Mesendoderm (in vitro differentiated cells): ENCODE measurements at regions not wholly inside any gene's neighbourhood (a gene's known extent, or its start where the extent isn't known, plus 50 kb on each side); places are given as distances from the start of the nearest gene placed in this dataset.

Experiments
- DNase-seq: peaks from one replicate; pipeline ENCODE4 v3.0.0; 2013
- H2AK5ac ChIP-seq: 2 replicates; pipeline ENCODE4 v1.6.1; 2013; ENCODE audit warnings: low read length, inconsistent platforms
- H2BK120ac ChIP-seq: 2 replicates; pipeline ENCODE4 v1.6.1; 2013; ENCODE audit warnings: low read depth, mild to moderate bottlenecking, low read length, moderate library complexity, mixed read lengths
- H2BK15ac ChIP-seq: replicated peaks from 2 replicates; pipeline ENCODE4 v1.6.1; 2013; ENCODE audit warnings: low read depth, mild to moderate bottlenecking, moderate library complexity
- H2BK5ac ChIP-seq: 2 replicates; pipeline ENCODE4 v1.6.1; 2013; ENCODE audit warnings: low read length, inconsistent platforms
- H3K18ac ChIP-seq: 2 replicates; pipeline ENCODE4 v1.6.1; 2013; ENCODE audit warnings: mild to moderate bottlenecking, low read length, mixed read lengths
- H3K23ac ChIP-seq: one replicate; pipeline ENCODE4 v1.6.1; 2013; ENCODE audit warnings: low read length
- H3K27ac ChIP-seq: 2 replicates; pipeline ENCODE4 v1.5.1; 2013; ENCODE audit warnings: low read depth, mild to moderate bottlenecking, inconsistent platforms, low read length, moderate library complexity
- H3K27me3 ChIP-seq: 2 replicates; pipeline ENCODE4 v1.6.1; 2013; ENCODE audit warnings: low read length, control low read depth, mild to moderate bottlenecking, inconsistent platforms; ENCODE audit not compliant: insufficient read depth, poor library complexity
- H3K36me3 ChIP-seq: 2 replicates; pipeline ENCODE4 v1.6.1; 2013; ENCODE audit warnings: low read length, inconsistent platforms; ENCODE audit not compliant: control insufficient read depth, insufficient read depth
- H3K4ac ChIP-seq: one replicate; pipeline ENCODE4 v1.6.1; 2013; ENCODE audit warnings: low read depth, mild to moderate bottlenecking, low read length, moderate library complexity
- H3K4me1 ChIP-seq: 2 replicates; pipeline ENCODE4 v1.6.1; 2013; ENCODE audit warnings: low read depth, low read length, inconsistent platforms; ENCODE audit not compliant: control insufficient read depth
- H3K4me2 ChIP-seq: 2 replicates; pipeline ENCODE4 v1.6.1; 2013; ENCODE audit warnings: low read length
- H3K4me3 ChIP-seq: 2 replicates; pipeline ENCODE4 v1.5.1; 2013; ENCODE audit warnings: mild to moderate bottlenecking, low read length
- H3K56ac ChIP-seq: one replicate; pipeline ENCODE4 v1.6.1; 2013; ENCODE audit warnings: low read length
- H3K79me1 ChIP-seq: 2 replicates; pipeline ENCODE4 v1.6.1; 2013; ENCODE audit warnings: low read length, inconsistent platforms
- H3K79me2 ChIP-seq: 2 replicates; pipeline ENCODE4 v1.6.1; 2013; ENCODE audit warnings: mild to moderate bottlenecking, low read length; ENCODE audit not compliant: control insufficient read depth, insufficient read depth
- H3K9ac ChIP-seq: 2 replicates; pipeline ENCODE4 v1.6.1; 2013; ENCODE audit warnings: low read length, inconsistent platforms
- H4K5ac ChIP-seq: one replicate; pipeline ENCODE4 v1.6.1; 2013; ENCODE audit warnings: low read length
- H4K8ac ChIP-seq: one replicate; pipeline ENCODE4 v1.6.1; 2013; ENCODE audit warnings: low read depth, mild to moderate bottlenecking, control low read depth, low read length, moderate library complexity
- WGBS: extraction: QIAGEN DNeasy Blood & Tissue Kit; methylation state at CpG from one replicate; pipeline ENCODE4 v1.1.7; 2013; ENCODE audit warnings: low lambda C conversion rate, missing lambda C conversion rate; ENCODE audit not compliant: insufficient coverage; ENCODE audit errors: extremely low coverage; 5-methylcytosine and 5-hydroxymethylcytosine counted together

DNA sequence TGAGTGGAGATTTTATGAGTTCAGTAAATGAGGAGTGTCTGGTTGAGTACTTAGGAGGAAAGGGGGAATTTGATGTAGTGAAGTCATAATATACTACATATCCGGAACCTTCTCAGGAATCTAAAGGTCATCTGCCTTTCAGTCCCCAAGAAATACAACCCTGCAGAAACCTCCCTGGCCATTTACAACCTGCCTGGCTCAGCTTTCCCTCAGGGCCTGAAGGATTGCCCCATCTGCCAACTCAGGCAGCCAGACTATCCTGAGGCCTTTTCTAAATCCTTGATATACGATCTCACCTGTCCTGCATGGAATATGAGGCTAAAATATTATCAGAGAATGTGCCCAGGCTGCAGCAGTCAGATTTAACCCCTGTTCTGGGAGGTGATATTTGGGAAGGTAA is 165.4 kb upstream of the SPOPL start:
- Histone ChIP-seq H3K79me2 (no peaks in the 10 kb centered on the region), H2BK5ac (no peak overlapping the region), H3K36me3 (no peaks in the 10 kb centered on the region), H4K5ac (no peak overlapping the region), H2AK5ac (no peak overlapping the region), H3K27me3 (no peaks in the 10 kb centered on the region), H3K9ac (no peak overlapping the region), H3K79me1 (no peaks in the 10 kb centered on the region), H3K4ac (no peak overlapping the region), H3K4me3 (no peak overlapping the region), H3K27ac (no peak overlapping the region), H3K18ac (no peak overlapping the region), H3K56ac (no peak overlapping the region), H2BK120ac (no peak overlapping the region), H3K4me1 (no peaks in the 10 kb centered on the region), H3K23ac (no peak overlapping the region), H3K4me2 (no peak overlapping the region), H4K8ac (no peak overlapping the region), H2BK15ac (no peak overlapping the region)
- peak; percentile 23 for DNase-seq
- WGBS, result no CpG with 5 or more reads among the region's 2 CpGs

DNA sequence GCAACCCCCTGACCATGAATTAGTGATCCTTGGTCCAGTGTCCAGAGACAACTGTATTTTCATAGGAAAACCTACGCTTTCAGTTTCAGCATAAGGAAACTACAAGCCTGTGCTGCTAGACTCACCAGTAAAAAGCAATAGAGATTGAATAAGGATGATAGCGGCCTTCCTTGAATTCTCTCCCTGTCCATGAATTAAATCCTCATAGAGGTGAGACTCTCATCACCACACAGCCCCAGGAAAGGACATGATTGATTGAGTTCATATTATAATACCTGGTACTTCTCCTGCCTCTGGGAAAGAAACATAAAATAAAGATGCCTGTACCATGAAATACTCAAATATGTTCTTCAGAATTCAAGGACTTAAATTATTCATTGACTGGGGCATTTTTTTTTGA is 146.3 kb upstream of the SPOPL start:
- Histone ChIP-seq H2BK120ac (no peak overlapping the region), H4K5ac (no peak overlapping the region), H3K23ac (no peak overlapping the region), H3K27me3 (no peaks in the 10 kb centered on the region), H3K27ac (no peak overlapping the region), H3K56ac (no peak overlapping the region), H2BK5ac (no peak overlapping the region), H3K79me2 (no peaks in the 10 kb centered on the region), H3K79me1 (no peaks in the 10 kb centered on the region), H3K4ac (no peak overlapping the region), H3K9ac (no peak overlapping the region), H3K4me3 (no peak overlapping the region), H2AK5ac (no peak overlapping the region), H3K4me1 (no peaks in the 10 kb centered on the region), H4K8ac (no peak overlapping the region), H2BK15ac (no peak overlapping the region), H3K18ac (no peak overlapping the region), H3K36me3 (no peaks in the 10 kb centered on the region), H3K4me2 (no peak overlapping the region)
- no peak for DNase-seq
- no CpG with 5 or more reads among the region's 2 CpGs for WGBS

DNA sequence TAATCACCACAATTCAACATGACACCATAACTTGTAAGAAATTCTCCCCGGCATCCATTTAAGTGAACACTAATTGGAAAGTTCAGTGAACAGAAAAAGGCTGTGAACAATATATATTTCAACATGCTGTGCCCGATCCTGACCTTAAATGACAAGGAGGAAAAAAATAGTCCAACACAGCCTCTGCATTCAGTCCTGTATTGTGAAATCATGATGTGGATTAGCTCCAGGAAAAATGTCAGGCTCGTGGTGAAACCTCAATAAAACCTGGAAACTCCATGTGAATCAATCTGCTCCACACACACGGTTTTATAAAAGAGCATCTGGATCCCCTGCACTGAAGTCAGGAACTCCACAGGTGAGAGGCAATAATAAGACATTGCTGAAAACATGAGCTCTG is 145.4 kb upstream of the SPOPL start:
- Histone ChIP-seq H2BK15ac (no peak overlapping the region), H4K8ac (no peak overlapping the region), H3K4me2 (no peak overlapping the region), H2BK120ac (no peak overlapping the region), H3K56ac (no peak overlapping the region), H3K4ac (no peak overlapping the region), H2AK5ac (no peak overlapping the region), H3K27me3 (no peaks in the 10 kb centered on the region), H3K79me2 (no peaks in the 10 kb centered on the region), H3K36me3 (no peaks in the 10 kb centered on the region), H3K23ac (no peak overlapping the region), H3K79me1 (no peaks in the 10 kb centered on the region), H3K18ac (no peak overlapping the region), H3K4me3 (no peak overlapping the region), H4K5ac (no peak overlapping the region), H3K4me1 (no peaks in the 10 kb centered on the region), H2BK5ac (no peak overlapping the region), H3K27ac (no peak overlapping the region), H3K9ac (no peak overlapping the region)
- no peak for DNase-seq
- no CpG with 5 or more reads among the region's 4 CpGs for WGBS

DNA sequence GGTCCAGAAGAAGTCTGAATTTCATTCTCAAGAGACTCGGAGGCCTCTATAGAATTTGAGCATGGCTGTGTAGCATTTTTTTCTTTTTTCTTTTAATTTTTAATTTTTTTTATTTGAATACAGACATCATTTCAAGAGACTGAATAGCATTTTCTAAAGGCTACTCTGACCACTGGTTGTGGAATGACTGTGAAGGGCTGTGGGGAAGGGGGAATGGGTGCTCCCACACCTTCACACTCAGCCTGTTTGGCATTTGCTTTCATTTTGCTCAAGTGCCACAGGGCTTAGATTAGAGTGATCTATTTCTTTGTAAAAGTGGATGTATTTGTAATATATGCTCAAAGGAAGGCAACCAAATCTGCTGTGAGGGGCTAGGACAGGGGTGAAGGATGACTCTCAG is 142.0 kb upstream of the SPOPL start:
- Histone ChIP-seq H3K27ac (no peak overlapping the region), H3K4me2 (no peak overlapping the region), H3K79me1 (no peaks in the 10 kb centered on the region), H3K4me3 (no peak overlapping the region), H3K79me2 (no peaks in the 10 kb centered on the region), H3K56ac (no peak overlapping the region), H3K18ac (no peak overlapping the region), H3K23ac (no peak overlapping the region), H2BK120ac (no peak overlapping the region), H3K9ac (no peak overlapping the region), H3K4me1 (no peaks in the 10 kb centered on the region), H3K4ac (no peak overlapping the region), H4K5ac (no peak overlapping the region), H2AK5ac (no peak overlapping the region), H4K8ac (no peak overlapping the region), H3K27me3 (no peaks in the 10 kb centered on the region), H2BK15ac (no peak overlapping the region), H3K36me3 (no peaks in the 10 kb centered on the region), H2BK5ac (no peak overlapping the region)
- DNase-seq, result no peak
- no CpG with 5 or more reads among the region's 1 CpG for WGBS

DNA sequence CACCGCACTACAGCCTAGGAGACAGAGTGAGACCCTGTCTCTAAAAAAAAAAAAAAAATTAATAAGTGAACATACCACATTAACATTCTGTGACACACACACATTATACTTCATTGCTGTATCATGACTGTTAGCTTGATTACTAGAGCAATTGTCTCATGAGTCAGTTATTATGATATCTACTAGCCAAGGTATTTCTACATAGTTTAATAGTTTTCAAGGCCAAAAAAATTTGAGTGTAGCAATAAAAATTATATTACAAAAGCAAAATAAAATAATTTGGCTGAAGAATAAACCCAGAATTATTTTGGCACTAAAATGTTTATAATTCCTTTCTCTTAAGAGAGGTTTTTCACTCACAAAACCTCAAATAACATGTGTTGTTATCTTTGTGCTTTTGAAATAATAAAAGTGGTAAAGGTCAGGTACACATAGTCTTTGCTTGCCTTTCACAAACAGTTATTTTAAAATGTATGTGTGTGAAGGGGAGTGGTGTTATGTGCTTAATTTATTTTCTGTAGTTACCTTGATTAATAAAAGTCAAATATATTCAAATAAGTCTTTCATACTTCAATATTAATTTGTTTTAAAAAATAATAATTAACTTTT is 136.9 kb upstream of the SPOPL start:
- WGBS, result no CpG with 5 or more reads among the region's 1 CpG
- Histone ChIP-seq H2AK5ac (no peak overlapping the region), H3K56ac (no peak overlapping the region), H3K4me3 (no peak overlapping the region), H3K4me2 (no peak overlapping the region), H4K8ac (no peak overlapping the region), H3K18ac (no peak overlapping the region), H3K4me1 (no peaks in the 10 kb centered on the region), H3K4ac (no peak overlapping the region), H2BK15ac (no peak overlapping the region), H3K36me3 (no peaks in the 10 kb centered on the region), H3K79me1 (no peaks in the 10 kb centered on the region), H2BK120ac (no peak overlapping the region), H3K23ac (no peak overlapping the region), H3K27me3 (no peaks in the 10 kb centered on the region), H3K27ac (no peak overlapping the region), H2BK5ac (no peak overlapping the region), H4K5ac (no peak overlapping the region), H3K9ac (no peak overlapping the region), H3K79me2 (no peaks in the 10 kb centered on the region)
- no peak for DNase-seq

DNA sequence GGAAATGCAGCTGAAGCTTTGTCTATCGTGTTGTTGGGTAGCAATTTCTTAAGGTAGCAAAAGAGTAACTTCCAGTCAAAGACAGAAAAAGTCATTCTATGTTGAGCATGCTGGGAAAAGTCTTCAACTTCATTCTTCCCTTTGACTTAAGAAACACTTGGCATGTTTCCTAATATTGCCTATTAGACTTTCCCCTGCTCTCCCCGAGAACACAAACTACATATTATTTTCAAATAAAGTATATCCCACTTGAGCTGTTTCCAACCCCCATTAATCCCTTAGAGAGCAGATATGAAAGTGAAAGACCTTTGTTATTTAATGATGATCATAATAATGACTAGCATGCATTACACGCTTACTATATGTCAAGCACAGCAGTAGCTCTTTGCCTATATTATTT is 136.0 kb upstream of the SPOPL start:
- Histone ChIP-seq H3K79me2 (no peaks in the 10 kb centered on the region), H3K23ac (no peak overlapping the region), H3K36me3 (no peaks in the 10 kb centered on the region), H3K4me2 (no peak overlapping the region), H3K4me1 (no peaks in the 10 kb centered on the region), H4K8ac (no peak overlapping the region), H2AK5ac (no peak overlapping the region), H3K27me3 (no peaks in the 10 kb centered on the region), H3K27ac (no peak overlapping the region), H2BK5ac (no peak overlapping the region), H3K4me3 (no peak overlapping the region), H2BK120ac (no peak overlapping the region), H3K9ac (no peak overlapping the region), H2BK15ac (no peak overlapping the region), H3K56ac (no peak overlapping the region), H3K18ac (no peak overlapping the region), H3K79me1 (no peaks in the 10 kb centered on the region), H3K4ac (no peak overlapping the region), H4K5ac (no peak overlapping the region)
- DNase-seq, result no peak
- no CpG with 5 or more reads among the region's 3 CpGs for WGBS
